ENCODE measurements at regions not wholly inside any gene's neighbourhood (a gene's known extent, or its start where the extent isn't known, plus 50 kb on each side); places are given as distances from the start of the nearest gene placed in this dataset.

DNA sequence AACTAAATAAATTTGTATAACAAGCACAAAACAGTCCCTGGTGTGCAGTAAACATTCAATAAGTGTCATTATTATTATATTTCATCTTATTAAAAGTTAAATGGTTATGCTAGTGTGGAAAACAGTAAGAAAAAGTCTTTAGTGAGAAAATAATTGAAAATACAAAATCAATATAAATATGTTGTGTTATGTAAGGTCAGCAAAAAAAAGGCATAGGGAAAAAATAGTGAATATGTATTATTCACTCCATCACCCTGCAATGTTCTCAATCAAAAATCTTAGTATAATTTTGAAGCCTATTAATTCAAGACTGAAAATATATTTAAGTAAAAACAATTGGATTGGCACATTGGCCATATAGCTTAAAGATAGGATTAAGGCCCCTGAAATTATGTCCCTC lies 63.3 kb upstream of the KCNMB2 start:
- DNase-seq, result no peak

DNA sequence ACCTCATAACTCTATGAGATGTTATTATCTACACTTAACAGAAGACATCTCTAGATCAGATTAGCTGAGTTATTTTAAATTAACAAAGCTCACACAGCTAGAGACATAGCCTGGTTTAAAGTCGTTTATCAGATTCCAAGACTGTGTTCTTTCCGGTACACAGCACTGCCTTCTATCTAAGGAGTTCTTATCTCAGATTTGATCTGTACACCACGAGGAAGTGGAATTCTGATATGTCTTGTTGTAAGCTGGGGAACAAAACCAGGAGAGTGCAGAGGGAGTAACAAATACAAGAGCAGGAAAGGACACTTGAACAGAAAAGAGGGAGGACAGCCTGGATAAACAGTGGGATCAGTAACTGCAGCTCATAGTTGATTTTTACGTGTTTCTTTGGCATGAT lies 61.7 kb upstream of the KCNMB2 start:
- DNase-seq, result no peak

GRCh38 chr3:178475062-178475461 lies 61.2 kb upstream of the KCNMB2 start:
- DNase-seq, result no peak

DNA sequence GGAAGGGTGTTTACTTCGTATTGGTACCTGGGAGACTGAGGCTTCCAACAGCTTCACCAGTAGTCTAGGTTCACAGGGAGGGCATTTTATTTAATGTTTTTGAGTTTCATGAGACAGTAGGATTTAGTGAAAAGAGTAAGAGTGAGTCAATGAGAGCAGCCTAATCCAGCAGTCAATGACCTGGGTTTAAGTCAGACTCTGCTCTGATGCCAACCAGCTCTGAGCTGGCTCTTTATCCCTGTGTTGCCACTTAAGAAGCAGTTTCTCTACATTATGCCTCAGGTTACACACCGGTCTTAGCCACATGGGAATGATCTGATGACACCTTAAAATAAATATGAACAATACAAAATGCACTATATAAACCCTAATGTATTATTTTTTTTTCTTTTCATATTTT lies 59.4 kb upstream of the KCNMB2 start:
- no peak for DNase-seq

DNA sequence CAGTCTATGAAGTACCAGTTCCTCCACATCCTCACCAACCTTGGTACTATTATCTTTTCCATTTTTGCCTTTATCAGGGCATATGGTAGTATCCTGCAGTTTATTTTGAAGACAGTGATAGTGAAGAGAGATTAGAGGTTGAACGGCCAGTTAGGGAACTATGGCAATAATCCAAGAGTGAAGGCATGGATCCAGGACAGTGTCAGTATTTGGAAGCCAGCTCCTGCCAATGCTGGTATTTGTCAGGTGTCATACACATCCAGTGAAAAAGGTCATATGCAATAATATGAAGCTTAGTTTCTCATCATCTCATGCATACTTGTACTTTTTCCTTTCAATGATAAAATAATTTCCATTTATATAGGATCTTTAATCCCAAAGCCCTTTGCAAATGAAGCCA lies 56.8 kb upstream of the KCNMB2 start:
- DNase-seq, result no peak

DNA sequence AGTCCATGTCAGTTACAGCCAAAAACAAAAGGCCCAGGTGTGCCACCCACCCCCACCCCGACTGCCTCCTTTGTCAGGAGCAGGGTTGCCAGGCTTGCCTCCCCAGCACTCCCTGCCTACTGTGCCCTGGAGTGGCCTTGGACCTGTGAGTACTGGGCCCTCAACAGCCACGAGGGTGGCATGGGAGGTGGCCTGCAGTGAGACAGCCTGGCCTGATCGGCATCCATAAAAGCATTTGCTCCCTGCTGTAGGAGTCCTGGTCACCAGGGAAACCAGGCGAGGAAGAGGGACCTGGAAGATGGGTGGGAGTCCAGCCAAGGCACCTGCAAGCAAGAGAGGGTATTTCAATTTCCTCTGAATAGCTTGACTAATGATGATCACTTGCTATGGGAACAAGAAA lies 56.4 kb upstream of the KCNMB2 start:
- no peak for DNase-seq

DNA sequence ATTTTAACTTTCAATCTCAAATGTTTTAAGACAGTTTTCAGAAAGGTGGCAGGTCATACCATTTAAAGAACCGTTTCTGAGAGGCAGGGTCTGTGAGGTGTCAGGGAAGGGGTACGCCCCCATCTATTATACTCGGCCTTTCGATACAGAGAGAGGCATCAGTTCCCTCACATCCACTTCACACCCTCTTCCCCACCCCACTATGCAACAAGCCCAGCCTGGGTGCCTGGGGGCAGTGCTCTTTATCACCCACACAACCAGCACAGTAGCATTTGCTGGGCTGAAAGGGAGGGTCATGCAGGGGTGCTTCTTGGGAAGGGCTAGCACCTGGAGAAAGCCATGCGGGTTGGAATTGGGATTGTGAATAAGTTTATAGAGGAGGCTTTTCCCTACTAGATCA lies 56.0 kb upstream of the KCNMB2 start:
- DNase-seq, result no peak

GRCh38 chr3:178480795-178481194 lies 55.4 kb upstream of the KCNMB2 start:
- DNase-seq, result peak; percentile 32 to 66 (median 46)

DNA sequence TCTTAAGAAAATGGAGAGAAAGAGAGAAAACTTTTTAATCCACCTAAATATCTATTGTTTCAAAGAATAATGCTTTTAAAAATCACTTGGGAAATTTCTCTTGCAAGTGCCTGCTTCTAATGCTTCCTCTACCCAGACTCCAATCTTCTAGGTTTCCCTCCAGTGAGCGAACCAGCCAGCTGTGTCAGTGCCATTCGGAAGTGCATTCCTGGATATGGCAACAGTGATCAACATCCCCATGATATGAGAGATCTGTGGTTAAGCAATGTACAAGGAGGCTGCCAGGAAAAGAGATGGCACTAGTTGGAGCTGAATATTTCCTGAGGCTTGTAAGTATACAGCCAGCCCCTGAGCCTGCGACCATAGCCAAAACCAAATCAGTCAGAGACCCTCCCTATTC lies 53.3 kb upstream of the KCNMB2 start:
- no peak for DNase-seq

DNA sequence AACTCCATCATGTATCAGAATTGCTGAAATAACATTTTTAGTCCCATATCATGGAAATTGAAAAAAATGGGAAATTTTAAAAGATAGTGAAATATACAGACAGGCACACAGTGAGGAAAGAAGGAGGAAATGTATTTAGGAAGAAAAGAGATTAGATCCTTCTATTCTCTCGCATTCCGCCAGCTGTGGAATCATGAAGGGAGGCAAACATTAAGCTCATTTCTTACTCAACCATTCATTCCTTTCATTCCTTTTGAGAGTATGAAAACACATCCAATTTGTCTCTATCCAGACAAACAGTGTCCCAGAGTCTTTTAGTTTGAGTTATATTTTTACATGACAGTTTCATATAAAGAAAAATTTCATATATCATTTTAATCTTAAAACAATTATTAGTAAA lies 52.5 kb upstream of the KCNMB2 start:
- no peak for DNase-seq

DNA sequence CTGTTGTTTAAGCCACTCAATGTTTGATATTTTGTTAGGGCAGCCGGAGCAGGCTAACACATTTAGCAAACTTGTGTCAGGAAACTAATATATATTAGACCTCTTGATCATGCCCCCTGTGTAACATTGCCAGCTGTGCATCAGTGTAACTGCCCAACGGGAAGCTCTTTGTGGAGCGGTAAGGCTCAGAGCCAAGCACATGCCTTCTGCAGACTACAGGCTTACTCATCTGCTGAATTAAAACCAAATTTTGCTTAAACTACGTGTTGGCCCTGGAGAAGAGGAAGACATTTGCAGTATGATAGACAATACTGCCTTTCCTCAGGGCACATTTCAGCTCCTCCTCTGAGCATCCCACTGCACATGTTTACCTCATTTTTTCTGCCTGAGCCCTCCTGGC lies 50.5 kb upstream of the KCNMB2 start:
- no peak for DNase-seq
